ENCODE measurements at regions not wholly inside any gene's neighbourhood (a gene's known extent, or its start where the extent isn't known, plus 50 kb on each side); places are given as distances from the start of the nearest gene placed in this dataset.

- Histone ChIP-seq H3K4me1 (ENCODE audit: control insufficient read depth, extremely low read depth, insufficient read depth, low read length) (no peaks in the 10 kb centered on the region), H3K4me3 (replicated peaks in 1 of 4; ENCODE audit: control extremely low read depth in 1 of 4, insufficient read depth in 1 of 4, low read depth in 3 of 4, low read length in 4 of 4) (no peak overlapping the region), H3K79me2 (ENCODE audit: control insufficient read depth, insufficient read depth, low read length) (no peaks in the 10 kb centered on the region), H3K27me3 (ENCODE audit: control insufficient read depth, insufficient read depth, low read length) (no peaks in the 10 kb centered on the region), H3K36me3 (ENCODE audit: control insufficient read depth, insufficient read depth, low read length) (no peaks in the 10 kb centered on the region), H2AFZ (ENCODE audit: low read length) (no peak overlapping the region), H3K9ac (ENCODE audit: insufficient read depth, low read length) (no peak overlapping the region), H4K20me1 (ENCODE audit: control insufficient read depth, extremely low read depth, insufficient read depth, low read length) (no peaks in the 10 kb centered on the region), H3K27ac (ENCODE audit: insufficient read depth, low read length) (no peak overlapping the region), H3K9me3 (ENCODE audit: control insufficient read depth, insufficient read depth, low read depth, low read length) (no peaks in the 10 kb centered on the region), H3K4me2 (ENCODE audit: extremely low read depth, insufficient read depth, low read length) (no peak overlapping the region)
- DNase-seq (ENCODE audit: low read depth in 2 of 2) = no peak
- TF ChIP-seq EZH2 (IDR thresholded peaks at IDR 0.05; ENCODE audit: low read length, missing control alignments) = no peak
- no peak for TF ChIP-seq CTCF (conservative IDR thresholded peaks at IDR 0.05 in 1 of 2, IDR thresholded peaks at IDR 0.05 in 1 of 2; ENCODE audit: low read depth in 1 of 2, low read length in 2 of 2)
These were observed 173.3 kb upstream of the LINC00305 start for GRCh38 chr18:64322189-64322588.

DNA sequence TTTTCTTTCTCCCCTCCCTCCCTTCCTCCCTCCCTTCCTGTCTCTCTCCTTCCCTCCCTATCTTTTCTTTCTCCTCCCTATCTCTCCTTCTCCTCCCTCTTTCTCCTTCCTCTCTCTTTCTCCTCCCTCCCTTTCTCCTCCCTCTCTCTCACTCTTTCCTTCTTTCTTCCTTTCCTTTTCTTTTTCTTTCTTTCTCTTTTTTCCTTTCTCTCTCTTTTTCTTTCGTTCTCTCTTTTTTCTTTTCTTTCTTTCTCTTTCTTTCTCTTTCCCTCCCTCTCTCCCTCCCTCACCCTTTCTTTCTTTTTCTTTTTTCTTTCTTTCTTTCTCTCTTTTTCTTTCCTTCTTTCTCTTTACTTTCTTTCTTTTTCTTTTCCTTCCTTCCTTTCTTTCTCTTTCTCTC lies 169.7 kb upstream of the LINC00305 start:
- H4K20me1 ChIP-seq (ENCODE audit: control insufficient read depth, extremely low read depth, insufficient read depth, low read length) = no peaks in the 10 kb centered on the region
- H3K27me3 ChIP-seq (ENCODE audit: control insufficient read depth, insufficient read depth, low read length) = no peaks in the 10 kb centered on the region
- DNase-seq (ENCODE audit: low read depth in 2 of 2) = no peak

GRCh38 chr18:64311859-64312258 lies 163.0 kb upstream of the LINC00305 start:
- no peak overlapping the region for H2AFZ ChIP-seq (ENCODE audit: low read length)
- H3K9me3 ChIP-seq (ENCODE audit: control insufficient read depth, insufficient read depth, low read depth, low read length) = no peaks in the 10 kb centered on the region
- H3K4me2 ChIP-seq (ENCODE audit: extremely low read depth, insufficient read depth, low read length) = no peak overlapping the region

More for the DNA sequence above, 169.7 kb upstream of the LINC00305 start:
- Histone ChIP-seq H3K27ac (ENCODE audit: insufficient read depth, low read length) (no peak overlapping the region), H3K4me3 (replicated peaks in 1 of 4; ENCODE audit: control extremely low read depth in 1 of 4, insufficient read depth in 1 of 4, low read depth in 3 of 4, low read length in 4 of 4) (no peak overlapping the region), H3K9me3 (ENCODE audit: control insufficient read depth, insufficient read depth, low read depth, low read length) (no peaks in the 10 kb centered on the region), H3K9ac (ENCODE audit: insufficient read depth, low read length) (no peak overlapping the region), H3K79me2 (ENCODE audit: control insufficient read depth, insufficient read depth, low read length) (no peaks in the 10 kb centered on the region), H3K36me3 (ENCODE audit: control insufficient read depth, insufficient read depth, low read length) (no peaks in the 10 kb centered on the region), H2AFZ (ENCODE audit: low read length) (no peak overlapping the region), H3K4me2 (ENCODE audit: extremely low read depth, insufficient read depth, low read length) (no peak overlapping the region), H3K4me1 (ENCODE audit: control insufficient read depth, extremely low read depth, insufficient read depth, low read length) (no peaks in the 10 kb centered on the region)
- TF ChIP-seq EZH2 (IDR thresholded peaks at IDR 0.05; ENCODE audit: low read length, missing control alignments) = no peak
- no peak for TF ChIP-seq CTCF (conservative IDR thresholded peaks at IDR 0.05 in 1 of 2, IDR thresholded peaks at IDR 0.05 in 1 of 2; ENCODE audit: low read depth in 1 of 2, low read length in 2 of 2)

More at GRCh38 chr18:64311859-64312258, 163.0 kb upstream of the LINC00305 start:
- DNase-seq (ENCODE audit: low read depth in 2 of 2) = no peak
- no peaks in the 10 kb centered on the region for H3K36me3 ChIP-seq (ENCODE audit: control insufficient read depth, insufficient read depth, low read length)
- H3K79me2 ChIP-seq (ENCODE audit: control insufficient read depth, insufficient read depth, low read length) = no peaks in the 10 kb centered on the region
- H3K27ac ChIP-seq (ENCODE audit: insufficient read depth, low read length) = no peak overlapping the region
- H3K9ac ChIP-seq (ENCODE audit: insufficient read depth, low read length) = no peak overlapping the region
- H3K4me3 ChIP-seq (replicated peaks in 1 of 4; ENCODE audit: control extremely low read depth in 1 of 4, insufficient read depth in 1 of 4, low read depth in 3 of 4, low read length in 4 of 4) = no peak overlapping the region
- no peaks in the 10 kb centered on the region for H4K20me1 ChIP-seq (ENCODE audit: control insufficient read depth, extremely low read depth, insufficient read depth, low read length)
- H3K27me3 ChIP-seq (ENCODE audit: control insufficient read depth, insufficient read depth, low read length) = no peaks in the 10 kb centered on the region
- H3K4me1 ChIP-seq (ENCODE audit: control insufficient read depth, extremely low read depth, insufficient read depth, low read length) = no peaks in the 10 kb centered on the region
- no peak for TF ChIP-seq CTCF (conservative IDR thresholded peaks at IDR 0.05 in 1 of 2, IDR thresholded peaks at IDR 0.05 in 1 of 2; ENCODE audit: low read depth in 1 of 2, low read length in 2 of 2)

Data from fibroblast of lung (primary cell).